GM19099 (cell line): ENCODE measurements at regions not wholly inside any gene's neighbourhood (a gene's known extent, or its start where the extent isn't known, plus 50 kb on each side); places are given as distances from the start of the nearest gene placed in this dataset.

Source experiments
- POLR2A ChIP-seq: IDR thresholded peaks from 3 replicates; pipeline ENCODE4 v1.6.1; 2011; ENCODE audit warnings: low read depth; ENCODE audit not compliant: insufficient read length; ENCODE audit errors: extremely low read depth

- TF ChIP-seq POLR2A: no peak
These were observed 74.1 kb upstream of the LRATD1 start for GRCh38 chr2:14558335-14558919.

DNA sequence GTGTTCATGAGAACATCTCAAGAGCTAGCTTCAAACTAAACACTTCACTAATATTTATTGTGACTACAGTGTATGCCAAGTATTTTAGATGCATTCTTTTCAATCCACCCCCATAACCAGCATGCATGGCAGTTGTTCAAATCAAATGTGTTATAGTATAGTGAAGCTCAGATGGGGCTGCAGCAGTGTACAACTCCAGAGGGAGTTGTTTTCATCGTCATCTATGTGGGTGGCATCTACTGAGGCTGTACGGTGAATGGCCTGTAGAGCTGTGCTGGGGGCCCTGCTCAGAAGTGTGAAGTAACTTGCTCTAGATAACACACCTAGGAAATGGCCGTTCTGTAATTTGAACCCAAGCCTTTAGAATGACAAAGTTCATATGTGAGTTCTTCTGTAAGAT lies 71.8 kb upstream of the LRATD1 start:
- no peak for TF ChIP-seq POLR2A

- TF ChIP-seq POLR2A: no peak
These were observed 69.2 kb upstream of the LRATD1 start for GRCh38 chr2:14563324-14563723.

DNA sequence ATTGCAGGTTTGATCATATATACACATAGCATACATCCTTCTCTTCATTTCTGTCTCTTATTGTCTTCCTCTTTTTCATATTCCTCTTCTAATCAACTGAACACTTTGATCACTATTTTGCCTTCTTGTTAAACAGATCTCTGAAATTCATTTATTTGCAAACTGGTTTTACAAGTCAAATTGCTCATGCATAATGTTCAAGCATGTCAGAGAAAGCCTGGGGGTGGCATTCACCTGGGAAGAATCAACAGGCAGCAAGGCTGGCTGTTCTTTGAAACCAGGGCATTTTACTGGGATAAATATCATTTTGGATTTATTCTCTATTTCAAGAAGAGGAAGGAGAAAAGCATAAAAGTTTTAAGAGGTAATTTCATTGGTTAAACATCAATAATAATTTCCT lies 66.9 kb upstream of the LRATD1 start:
- TF ChIP-seq POLR2A: no peak

- no peak for TF ChIP-seq POLR2A
These were observed 65.0 kb upstream of the LRATD1 start for GRCh38 chr2:14567561-14567960.

GRCh38 chr2:14569294-14569693 lies 63.2 kb upstream of the LRATD1 start:
- no peak for TF ChIP-seq POLR2A

- no peak for TF ChIP-seq POLR2A
These were observed 59.9 kb upstream of the LRATD1 start for GRCh38 chr2:14572633-14573032.

- TF ChIP-seq POLR2A: no peak
These were observed 54.7 kb upstream of the LRATD1 start for GRCh38 chr2:14577843-14578242.
